Kidney epithelial cell (primary cell): ENCODE measurements at regions not wholly inside any gene's neighbourhood (a gene's known extent, or its start where the extent isn't known, plus 50 kb on each side); places are given as distances from the start of the nearest gene placed in this dataset.
A peak's percentile ranks its signal among the peaks of the same experiment; 100 is the strongest.

Experiments used
- DNase-seq: peaks from one replicate; pipeline ENCODE4 v3.0.0-alpha.2; 2010; ENCODE audit warnings: low read depth
- H3K27me3 ChIP-seq: 2 replicates; pipeline ENCODE4 v1.6.0; 2011; ENCODE audit warnings: low read length; ENCODE audit not compliant: control insufficient read depth, insufficient read depth
- H3K36me3 ChIP-seq: 2 replicates; pipeline ENCODE4 v1.5.1; 2011; ENCODE audit warnings: low read length; ENCODE audit not compliant: control insufficient read depth, insufficient read depth
- H3K4me3 ChIP-seq: 2 replicates; pipeline ENCODE4 v1.5.1; 2011; ENCODE audit warnings: low read depth, mild to moderate bottlenecking, control low read depth, low read length
- CTCF ChIP-seq: IDR thresholded peaks from 2 replicates; pipeline ENCODE4 v1.5.1; 2011; ENCODE audit warnings: mild to moderate bottlenecking, moderate library complexity, low read length, control low read depth, inconsistent platforms; ENCODE audit not compliant: insufficient read depth, poor library complexity, severe bottlenecking

GRCh38 chr14:76708771-76709170 lies 52.5 kb upstream of the VASH1 start:
- no peak for TF ChIP-seq CTCF
- H3K4me3 ChIP-seq = no peak overlapping the region
- no peaks in the 10 kb centered on the region for H3K27me3 ChIP-seq
- H3K36me3 ChIP-seq = no peaks in the 10 kb centered on the region
- no peak for DNase-seq

GRCh38 chr14:76710056-76711010 lies 50.9 kb upstream of the VASH1 start:
- peak; percentile 71 for TF ChIP-seq CTCF
- Histone ChIP-seq H3K27me3 (no peaks in the 10 kb centered on the region), H3K4me3 (no peak overlapping the region), H3K36me3 (no peaks in the 10 kb centered on the region)
- no peak for DNase-seq
